Neural progenitor cell (in vitro differentiated cells): ENCODE measurements at regions not wholly inside any gene's neighbourhood (a gene's known extent, or its start where the extent isn't known, plus 50 kb on each side); places are given as distances from the start of the nearest gene placed in this dataset.
A peak's percentile ranks its signal among the peaks of the same experiment; 100 is the strongest.

Experiments used
- DNase-seq: peaks from one replicate; pipeline ENCODE4 v3.0.0-alpha.2; 2016; ENCODE audit warnings: low spot score
- H2AFZ ChIP-seq: fragments of 200-600 bp; sonication (generic); replicated peaks from 2 replicates; pipeline ENCODE4 v1.6.1; 2016; ENCODE audit warnings: antibody characterized with exemption
- H3F3A ChIP-seq: fragments of 200-600 bp; sonication (generic); 2 replicates; pipeline ENCODE4 v1.6.1; 2016; ENCODE audit warnings: antibody characterized with exemption, low read depth
- H3K27ac ChIP-seq: fragments of 200-600 bp; sonication (generic); 2 replicates; pipeline ENCODE4 v1.5.1; 2016; ENCODE audit warnings: mild to moderate bottlenecking
- H3K27me3 ChIP-seq: fragments of 200-600 bp; sonication (generic); 2 replicates; pipeline ENCODE4 v1.6.1; 2016; ENCODE audit warnings: mild to moderate bottlenecking, moderate library complexity
- H3K36me3 ChIP-seq: fragments of 200-600 bp; sonication (generic); 2 replicates; pipeline ENCODE4 v1.5.1; 2016
- H3K4me1 ChIP-seq: fragments of 200-600 bp; sonication (generic); 2 replicates; pipeline ENCODE4 v1.6.1; 2016; ENCODE audit warnings: mixed run types
- H3K4me2 ChIP-seq: fragments of 200-600 bp; sonication (generic); 2 replicates; pipeline ENCODE4 v1.6.1; 2016
- H3K4me3 ChIP-seq: fragments of 200-600 bp; sonication (generic); 2 replicates; pipeline ENCODE4 v1.5.1; 2016
- H3K79me2 ChIP-seq: fragments of 200-600 bp; sonication (generic); 2 replicates; pipeline ENCODE4 v1.6.1; 2016; ENCODE audit warnings: low read depth
- H3K9ac ChIP-seq: fragments of 200-600 bp; sonication (generic); 2 replicates; pipeline ENCODE4 v1.6.1; 2016
- H3K9me3 ChIP-seq: fragments of 200-600 bp; sonication (generic); 2 replicates; pipeline ENCODE4 v1.5.1; 2016; ENCODE audit warnings: low read depth
- H4K20me1 ChIP-seq: fragments of 200-600 bp; sonication (generic); 2 replicates; pipeline ENCODE4 v1.6.1; 2016; ENCODE audit warnings: low read depth
- H3K27ac Mint-ChIP-seq: 3 replicates; pipeline ENCODE4 v1.8.0; 2021; ENCODE audit warnings: mixed read lengths
- H3K27me3 Mint-ChIP-seq: 2 replicates; pipeline ENCODE4 v1.8.0; 2022; ENCODE audit warnings: low read depth, mild to moderate bottlenecking, inconsistent platforms, moderate library complexity, mixed read lengths; ENCODE audit not compliant: insufficient read depth
- H3K36me3 Mint-ChIP-seq: 3 replicates; pipeline ENCODE4 v1.8.0; 2021; ENCODE audit warnings: mixed read lengths
- H3K4me1 Mint-ChIP-seq: 3 replicates; pipeline ENCODE4 v1.8.0; 2021; ENCODE audit warnings: mixed read lengths
- H3K4me3 Mint-ChIP-seq: 3 replicates; pipeline ENCODE4 v1.8.0; 2021; ENCODE audit warnings: mild to moderate bottlenecking, moderate library complexity, mixed read lengths
- H3K9me3 Mint-ChIP-seq: 3 replicates; pipeline ENCODE4 v1.8.0; 2020; ENCODE audit warnings: mixed read lengths
- CTCF ChIP-seq: fragments of 200-600 bp; sonication (generic); IDR thresholded peaks from 2 replicates; pipeline ENCODE4 v1.5.1; 2017; ENCODE audit warnings: antibody characterized with exemption, mild to moderate bottlenecking
- EZH2 ChIP-seq: fragments of 200-600 bp; sonication (generic); IDR thresholded peaks from 2 replicates; pipeline ENCODE4 v1.6.1; 2017; ENCODE audit warnings: antibody characterized with exemption, mild to moderate bottlenecking, moderate library complexity
- EZH2phosphoT487 ChIP-seq: fragments of 200-600 bp; sonication (generic); IDR thresholded peaks from 2 replicates; pipeline ENCODE4 v1.6.1; 2017; ENCODE audit warnings: antibody characterized with exemption

GRCh38 chr11:91686281-91686680, 538.3 kb upstream of the FAT3 start:
- H3K36me3 ChIP-seq, result no peaks in the 10 kb centered on the region
- no peak overlapping the region for H2AFZ ChIP-seq
- Mint-ChIP-seq H3K27ac (no peak overlapping the region), H3K9me3 (peaks cover 3% of the 10 kb centered on the region), H3K4me1 (no peaks in the 10 kb centered on the region), H3K27me3 (no peaks in the 10 kb centered on the region), H3K36me3 (no peaks in the 10 kb centered on the region), H3K4me3 (no peak overlapping the region)
- no peaks in the 10 kb centered on the region for H3F3A ChIP-seq
- no peak overlapping the region for H3K9ac ChIP-seq
- H3K4me2 ChIP-seq, result no peak overlapping the region
- H3K27ac ChIP-seq, result no peak overlapping the region
- H3K27me3 ChIP-seq, result no peaks in the 10 kb centered on the region
- no peaks in the 10 kb centered on the region for H3K4me1 ChIP-seq
- no peak for TF ChIP-seq EZH2
- no peaks in the 10 kb centered on the region for H3K9me3 ChIP-seq
- no peak for DNase-seq
- H3K79me2 ChIP-seq, result no peaks in the 10 kb centered on the region
- H3K4me3 ChIP-seq, result no peak overlapping the region
- no peaks in the 10 kb centered on the region for H4K20me1 ChIP-seq

- no peaks in the 10 kb centered on the region for H3F3A ChIP-seq
- H3K4me1 Mint-ChIP-seq, result no peaks in the 10 kb centered on the region
- no peak overlapping the region for H3K4me3 Mint-ChIP-seq
- H3K4me1 ChIP-seq, result no peaks in the 10 kb centered on the region
- no peak for TF ChIP-seq CTCF
- no peak overlapping the region for H3K27ac ChIP-seq
- H3K27me3 Mint-ChIP-seq, result peaks cover 2% of the 10 kb centered on the region
- DNase-seq, result no peak
- no peak overlapping the region for H3K27ac Mint-ChIP-seq
- H3K36me3 ChIP-seq, result no peaks in the 10 kb centered on the region
- H3K9me3 Mint-ChIP-seq, result peaks cover 2% of the 10 kb centered on the region
- H3K79me2 ChIP-seq, result no peaks in the 10 kb centered on the region
- H3K4me3 ChIP-seq, result no peak overlapping the region
- H3K27me3 ChIP-seq, result no peaks in the 10 kb centered on the region
- H3K4me2 ChIP-seq, result no peak overlapping the region
- no peak overlapping the region for H3K9ac ChIP-seq
- H3K36me3 Mint-ChIP-seq, result no peaks in the 10 kb centered on the region
- H3K9me3 ChIP-seq, result no peaks in the 10 kb centered on the region
- no peak overlapping the region for H2AFZ ChIP-seq
- no peaks in the 10 kb centered on the region for H4K20me1 ChIP-seq
These were observed 550.9 kb upstream of the FAT3 start for GRCh38 chr11:91673705-91674104.

- DNase-seq, result peak; percentile 3
- Mint-ChIP-seq H3K36me3 (no peaks in the 10 kb centered on the region), H3K27ac (peak overlapping the region; percentile 68)
These were observed 560.1 kb upstream of the FAT3 start for GRCh38 chr11:91664521-91664920.

GRCh38 chr11:91660036-91660435, 564.6 kb upstream of the FAT3 start:
- DNase-seq, result no peak
- no peaks in the 10 kb centered on the region for H3K27me3 ChIP-seq
- H3K4me1 Mint-ChIP-seq, result peaks cover 6% of the 10 kb centered on the region

More at GRCh38 chr11:91664521-91664920, 560.1 kb upstream of the FAT3 start:
- Mint-ChIP-seq H3K4me1 (peaks cover 6% of the 10 kb centered on the region), H3K9me3 (no peaks in the 10 kb centered on the region), H3K27me3 (no peaks in the 10 kb centered on the region), H3K4me3 (no peak overlapping the region)
- H3F3A ChIP-seq, result no peaks in the 10 kb centered on the region
- no peak overlapping the region for H3K4me3 ChIP-seq
- H3K79me2 ChIP-seq, result no peaks in the 10 kb centered on the region
- no peak overlapping the region for H3K9ac ChIP-seq
- no peaks in the 10 kb centered on the region for H3K9me3 ChIP-seq
- no peaks in the 10 kb centered on the region for H4K20me1 ChIP-seq
- no peak overlapping the region for H3K27ac ChIP-seq
- no peaks in the 10 kb centered on the region for H3K27me3 ChIP-seq
- no peaks in the 10 kb centered on the region for H3K4me1 ChIP-seq
- TF ChIP-seq CTCF, result no peak
- no peak for TF ChIP-seq EZH2
- no peak for TF ChIP-seq EZH2phosphoT487
- no peaks in the 10 kb centered on the region for H3K36me3 ChIP-seq
- peak overlapping the region; percentile 71 for H2AFZ ChIP-seq
- H3K4me2 ChIP-seq, result no peak overlapping the region

More at GRCh38 chr11:91660036-91660435, 564.6 kb upstream of the FAT3 start:
- Histone ChIP-seq H3F3A (no peaks in the 10 kb centered on the region), H3K4me3 (no peak overlapping the region), H3K27ac (no peak overlapping the region), H3K9me3 (no peaks in the 10 kb centered on the region), H4K20me1 (no peaks in the 10 kb centered on the region), H3K79me2 (no peaks in the 10 kb centered on the region), H3K4me2 (no peak overlapping the region), H3K36me3 (no peaks in the 10 kb centered on the region), H3K9ac (no peak overlapping the region), H2AFZ (no peak overlapping the region), H3K4me1 (no peaks in the 10 kb centered on the region)
- TF ChIP-seq EZH2phosphoT487 (no peak), EZH2 (no peak), CTCF (no peak)
- Mint-ChIP-seq H3K27me3 (no peaks in the 10 kb centered on the region), H3K9me3 (no peaks in the 10 kb centered on the region), H3K27ac (no peak overlapping the region), H3K36me3 (no peaks in the 10 kb centered on the region), H3K4me3 (no peak overlapping the region)
